HG03565 (cell line): ENCODE measurements at regions not wholly inside any gene's neighbourhood (a gene's known extent, or its start where the extent isn't known, plus 50 kb on each side); places are given as distances from the start of the nearest gene placed in this dataset.
"Not testable (repeated sequence)": the region's sequence is repeated elsewhere in the genome, so short reads cannot be mapped to it uniquely, and the experiment has no call there.

Experiments used
- ATAC-seq: cut with Tn5 transposase; IDR thresholded peaks from one replicate; pipeline ENCODE4 v1.9.1; 2021; ENCODE audit warnings: mild to moderate bottlenecking, moderate library complexity; ENCODE audit not compliant: unreplicated experiment

- not testable (repeated sequence) for ATAC-seq
These were observed 52.9 kb upstream of the CSF1 start for GRCh38 chr1:109857702-109858101.

- not testable (repeated sequence) for ATAC-seq
These were observed 54.7 kb upstream of the CSF1 start for GRCh38 chr1:109855986-109856385.

- not testable (repeated sequence) for ATAC-seq
These were observed 56.7 kb upstream of the CSF1 start for GRCh38 chr1:109853972-109854371.

- not testable (repeated sequence) for ATAC-seq
These were observed 58.2 kb upstream of the CSF1 start for GRCh38 chr1:109852221-109853015.

- ATAC-seq = no peak
These were observed 59.8 kb upstream of the CSF1 start for GRCh38 chr1:109850827-109851226.

- no peak for ATAC-seq
These were observed 60.5 kb upstream of the CSF1 start for GRCh38 chr1:109850194-109850593.

- no peak for ATAC-seq
These were observed 61.0 kb upstream of the CSF1 start for GRCh38 chr1:109849655-109850054.

- no peak for ATAC-seq
These were observed 63.4 kb upstream of the CSF1 start for GRCh38 chr1:109847251-109847650.

- no peak for ATAC-seq
These were observed 63.8 kb upstream of the CSF1 start for GRCh38 chr1:109846846-109847245.

GRCh38 chr1:109846162-109846561, 64.5 kb upstream of the CSF1 start:
- no peak for ATAC-seq

GRCh38 chr1:109845658-109846057, 65.0 kb upstream of the CSF1 start:
- no peak for ATAC-seq

GRCh38 chr1:109844609-109845008, 66.0 kb upstream of the CSF1 start:
- ATAC-seq = no peak

- no peak for ATAC-seq
These were observed 70.5 kb upstream of the CSF1 start for GRCh38 chr1:109840011-109840629.

- not testable (repeated sequence) for ATAC-seq
These were observed 71.4 kb upstream of the CSF1 start for GRCh38 chr1:109839276-109839675.

- no peak for ATAC-seq
These were observed 71.8 kb upstream of the CSF1 start for GRCh38 chr1:109838838-109839240.

GRCh38 chr1:109837852-109838570, 72.6 kb upstream of the CSF1 start:
- ATAC-seq = no peak

GRCh38 chr1:109835645-109836044, 71.9 kb upstream of the EPS8L3 start:
- ATAC-seq = not testable (repeated sequence)

- no peak for ATAC-seq
These were observed 71.2 kb upstream of the EPS8L3 start for GRCh38 chr1:109834951-109835350.

- no peak for ATAC-seq
These were observed 69.2 kb upstream of the EPS8L3 start for GRCh38 chr1:109832945-109833344.

GRCh38 chr1:109828756-109829505, 65.2 kb upstream of the EPS8L3 start:
- ATAC-seq = no peak

GRCh38 chr1:109827986-109828385, 64.3 kb upstream of the EPS8L3 start:
- no peak for ATAC-seq
